NCI-H748 (cell line): ENCODE measurements at regions not wholly inside any gene's neighbourhood (a gene's known extent, or its start where the extent isn't known, plus 50 kb on each side); places are given as distances from the start of the nearest gene placed in this dataset.
"Not testable (repeated sequence)": the region's sequence is repeated elsewhere in the genome, so short reads cannot be mapped to it uniquely, and the experiment has no call there.

Source experiments
- DNase-seq: peaks from one replicate; lab custom pipeline; 2025; ENCODE audit not compliant: unreplicated experiment; lab: John Stamatoyannopoulos, UW

DNA sequence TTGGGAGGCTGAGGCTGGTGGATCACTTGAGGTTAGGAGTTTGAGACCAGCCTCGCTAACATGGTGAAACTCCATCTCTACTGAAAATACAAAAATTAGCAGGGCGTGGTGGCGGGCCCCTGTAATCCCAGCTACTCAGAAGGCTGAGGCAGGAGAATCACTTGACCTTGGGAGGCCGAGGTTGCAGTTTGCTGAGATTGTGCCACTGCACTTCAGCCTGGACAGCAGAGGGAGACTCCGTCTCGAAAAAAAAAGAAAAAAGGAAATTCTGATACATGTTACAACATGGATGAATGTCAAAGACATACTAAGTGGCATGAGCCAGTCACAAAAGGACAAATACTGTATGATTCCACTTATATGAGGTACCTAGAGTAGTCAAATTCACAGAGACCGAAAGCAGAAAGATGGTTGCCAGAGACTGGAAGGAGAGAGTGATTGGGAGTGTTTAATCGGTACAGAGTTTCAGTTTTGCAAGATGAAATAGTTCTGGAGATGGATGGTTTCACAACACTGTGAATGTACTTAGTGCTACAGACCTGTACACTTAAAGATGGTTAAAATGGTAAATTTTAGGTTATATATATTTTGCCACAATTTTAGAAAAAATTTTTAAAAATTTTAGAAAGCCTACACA, 92.3 kb downstream of the BLID start:
- no peak for DNase-seq

DNA sequence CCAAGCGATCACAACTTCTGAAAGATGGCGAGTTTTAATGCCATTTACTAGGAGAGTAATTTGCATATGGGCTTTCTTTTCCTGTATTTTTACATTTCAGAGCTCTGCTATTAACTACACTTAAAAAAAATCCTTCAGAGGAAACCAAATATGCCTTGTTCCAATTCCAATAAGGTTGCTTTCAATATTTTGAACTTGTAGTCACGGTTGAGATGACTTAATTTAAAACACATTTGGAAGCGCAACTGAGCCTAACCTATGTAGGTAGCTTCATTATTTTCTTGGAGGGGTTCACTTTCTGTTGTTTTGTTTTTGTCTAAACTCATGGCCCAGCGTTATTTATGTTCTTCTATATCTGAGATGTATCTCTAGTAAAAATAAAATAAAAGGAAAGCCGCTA, 93.4 kb downstream of the BLID start:
- no peak for DNase-seq

DNA sequence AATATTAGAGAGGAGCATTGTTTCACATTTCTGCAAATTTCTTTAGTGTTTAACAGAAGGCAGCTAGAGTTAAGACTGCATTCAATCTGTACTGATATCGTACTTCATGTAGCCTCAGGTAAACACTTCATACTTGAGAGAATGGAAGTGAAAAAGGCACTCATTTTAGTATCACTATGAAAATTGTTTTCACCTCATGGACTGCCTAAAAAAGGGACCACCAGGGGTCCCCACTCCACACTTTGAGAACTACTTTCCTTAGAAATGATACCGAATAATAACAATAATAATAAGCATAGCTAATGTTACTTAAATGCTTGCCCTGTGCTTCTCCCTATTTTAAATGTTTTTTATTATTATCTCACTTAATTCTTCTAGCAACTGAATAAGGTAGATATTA, 95.1 kb downstream of the BLID start:
- no peak for DNase-seq

DNA sequence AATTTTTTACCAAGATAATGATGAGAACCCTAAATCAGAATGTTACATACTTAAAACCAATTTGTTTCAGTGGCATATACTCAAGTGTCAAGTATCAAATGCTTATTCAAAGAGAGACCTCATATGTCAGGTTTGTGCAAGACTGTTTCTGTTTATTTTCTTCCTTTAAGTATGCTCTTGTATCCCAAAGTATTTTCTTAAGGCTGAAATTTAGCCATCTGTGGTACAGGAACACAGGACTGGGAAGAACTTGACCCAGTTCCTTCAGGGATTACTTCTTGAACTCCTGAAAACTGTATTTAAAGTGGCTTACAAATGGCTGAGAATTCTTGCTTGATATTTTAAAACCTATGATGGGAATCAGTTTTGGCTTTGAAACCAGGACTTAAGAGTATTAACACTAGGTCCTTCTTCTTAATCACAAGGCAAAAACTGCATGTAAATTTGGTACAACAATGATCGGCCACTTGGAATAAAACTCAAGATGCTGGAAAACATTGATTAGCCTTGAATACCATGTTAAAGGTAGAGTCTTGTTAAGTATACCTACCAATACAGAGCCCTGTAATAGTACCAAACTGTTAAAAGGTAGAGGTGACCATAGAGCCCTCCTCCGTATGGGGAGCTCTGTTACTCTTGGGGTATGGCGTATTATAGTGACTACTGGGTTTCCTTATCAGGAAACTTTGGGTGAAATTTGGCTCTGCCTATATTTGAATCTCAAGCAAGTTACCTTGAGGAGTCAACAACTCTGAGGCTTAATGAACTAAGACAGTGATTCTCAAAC, 95.9 kb downstream of the BLID start:
- DNase-seq = no peak

DNA sequence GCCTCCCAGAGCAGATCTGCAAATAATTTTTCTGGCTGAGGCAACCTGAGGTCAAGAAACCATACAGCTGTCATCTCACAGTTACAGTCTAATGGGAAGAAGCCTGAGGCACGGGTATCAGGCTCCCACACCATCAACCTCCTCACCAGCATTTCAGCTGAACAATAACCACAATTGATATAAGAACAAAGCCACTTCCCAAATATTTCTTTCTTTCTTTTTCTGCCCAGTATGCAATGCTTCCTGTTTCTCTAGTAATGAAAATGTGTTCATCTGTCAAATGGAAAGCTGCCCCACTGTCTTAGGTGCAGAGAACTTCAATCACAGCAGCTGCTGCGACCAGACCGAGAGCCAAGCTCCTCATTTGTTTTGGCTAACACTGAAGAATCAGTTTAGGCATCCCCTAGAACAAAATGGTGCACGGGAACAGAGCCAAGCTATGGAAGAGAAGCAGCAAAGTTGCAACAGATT, 108.4 kb downstream of the BLID start:
- no peak for DNase-seq

DNA sequence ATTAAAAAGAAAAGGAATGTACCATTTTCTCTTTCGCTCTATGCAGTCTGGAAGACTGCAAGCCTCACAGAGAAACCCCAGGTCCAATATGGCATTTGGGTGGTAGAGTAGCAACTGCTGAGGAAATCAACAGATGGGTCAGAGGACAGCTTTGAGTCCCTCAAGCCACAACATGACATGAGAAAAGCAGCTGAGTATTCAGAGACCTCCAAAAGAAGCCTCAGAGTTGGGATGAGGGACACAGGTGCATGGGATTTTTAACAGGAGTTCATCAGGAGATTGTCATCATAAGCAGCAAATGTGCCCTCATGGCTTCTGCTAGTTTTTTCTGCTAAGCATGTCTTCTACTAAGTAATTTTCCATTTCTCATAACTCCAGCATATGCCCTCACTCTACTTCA, 111.6 kb downstream of the BLID start:
- DNase-seq = no peak

- DNase-seq = no peak
Measured at GRCh38 chr11:122002926-122003325, 113.1 kb downstream of the BLID start.

DNA sequence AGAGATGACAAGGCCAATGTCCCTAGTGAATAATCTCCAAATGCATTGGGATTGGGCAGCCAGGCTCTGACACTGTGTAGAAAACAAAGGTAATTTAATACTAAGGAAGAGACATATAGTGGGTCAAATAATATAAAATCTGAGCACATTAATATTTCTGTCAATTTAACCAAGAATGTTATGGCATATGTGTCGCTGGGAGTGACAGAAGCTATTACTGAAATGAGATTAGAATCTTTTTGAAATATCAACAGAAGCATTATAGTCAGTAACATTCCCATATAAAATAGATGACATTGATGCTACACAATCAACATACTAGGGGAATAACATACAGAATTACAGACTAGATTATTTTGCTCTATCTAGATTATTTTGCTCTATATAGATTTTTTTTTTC, 114.0 kb downstream of the BLID start:
- no peak for DNase-seq

GRCh38 chr11:121999651-122000050, 116.4 kb downstream of the BLID start:
- DNase-seq = no peak

GRCh38 chr11:121996574-121996973, 119.4 kb downstream of the BLID start:
- DNase-seq = no peak

- no peak for DNase-seq
Measured at GRCh38 chr11:121983901-121984300, 132.1 kb downstream of the BLID start.

- not testable (repeated sequence) for DNase-seq
Measured at GRCh38 chr11:121977914-121978313, 138.1 kb downstream of the BLID start.

DNA sequence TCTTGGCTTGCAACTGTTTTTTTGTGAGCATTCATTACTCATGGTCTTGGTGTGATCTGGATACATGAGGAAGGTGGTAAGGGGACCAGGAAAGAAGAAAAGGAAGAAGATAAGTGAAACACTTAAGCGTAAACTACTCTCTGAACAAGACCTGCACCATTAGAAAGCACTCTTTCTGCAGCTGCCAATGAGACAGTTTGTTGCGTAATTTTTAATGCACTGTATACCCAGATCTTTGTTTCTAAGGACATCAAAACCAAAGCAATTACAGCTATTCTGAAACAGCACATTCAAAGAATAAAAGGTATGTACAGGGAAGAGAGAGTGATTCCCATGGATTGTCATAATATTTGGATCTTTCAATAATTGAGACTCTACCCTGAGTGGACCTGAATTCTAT, 147.4 kb downstream of the BLID start:
- DNase-seq = no peak

GRCh38 chr11:121967131-121967704, 148.8 kb downstream of the BLID start:
- no peak for DNase-seq

DNA sequence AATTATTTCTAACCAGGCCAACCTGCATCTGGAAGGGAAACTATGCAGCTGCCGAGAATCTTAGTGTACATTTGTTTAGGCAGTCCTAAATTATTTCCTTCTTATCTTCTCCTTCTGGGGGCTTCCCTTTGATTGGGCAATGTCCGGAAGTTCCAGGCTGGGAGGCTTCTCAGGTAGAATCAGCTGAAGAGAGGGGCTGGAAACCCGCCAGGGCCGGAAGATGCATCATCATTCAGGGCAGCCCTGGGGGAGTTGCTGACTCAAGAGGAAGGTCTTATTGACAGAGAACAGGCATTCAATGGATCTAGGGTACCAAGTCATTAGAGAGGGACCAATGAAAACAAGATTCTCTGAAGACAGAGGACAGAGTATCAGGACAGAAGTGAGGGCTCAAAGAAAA, 150.7 kb downstream of the BLID start:
- no peak for DNase-seq

DNA sequence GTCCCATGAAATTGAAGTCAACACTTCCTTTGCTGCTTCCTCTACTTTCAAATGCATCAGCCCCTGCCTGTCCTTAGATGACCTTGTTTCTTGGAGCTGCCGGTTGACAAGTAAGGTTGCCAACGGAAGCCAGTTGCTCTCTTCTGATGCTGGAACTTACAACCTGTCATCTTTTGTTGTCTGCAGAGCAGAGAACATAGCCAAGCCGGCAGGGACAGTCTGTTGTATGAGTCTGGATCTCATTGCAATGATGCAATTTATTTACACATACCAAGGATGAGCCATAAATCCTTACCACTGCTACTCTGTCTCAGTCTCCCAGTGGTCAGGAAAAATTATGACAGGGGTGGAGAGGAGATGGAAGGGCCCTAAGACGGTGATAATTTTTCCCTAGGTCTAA, 151.4 kb downstream of the BLID start:
- DNase-seq = no peak

DNA sequence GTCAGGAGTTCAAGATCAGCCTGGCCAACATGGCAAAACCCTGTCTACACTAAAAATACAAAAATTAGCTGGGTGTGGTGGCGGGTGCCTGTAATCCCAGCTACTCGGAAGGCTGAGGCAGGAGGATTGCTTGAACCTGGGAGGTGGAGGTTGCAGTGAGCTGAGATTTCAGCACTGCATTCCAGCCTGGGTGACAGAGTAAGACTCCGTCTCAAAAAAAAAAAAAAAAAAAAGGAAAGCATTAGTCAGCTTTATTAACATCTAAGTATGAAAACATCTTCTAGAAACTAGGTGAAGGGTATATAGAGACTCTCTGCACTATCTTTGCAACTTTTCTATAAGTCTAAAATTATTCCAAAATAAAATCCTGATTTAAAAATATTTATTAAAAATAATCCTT, 152.2 kb downstream of the BLID start:
- DNase-seq = not testable (repeated sequence)

- DNase-seq = no peak
Measured at GRCh38 chr11:121961321-121961801, 154.7 kb downstream of the BLID start.

- DNase-seq = no peak
Measured at GRCh38 chr11:121958971-121959325, 157.1 kb downstream of the BLID start.

GRCh38 chr11:121958323-121958970, 157.6 kb downstream of the BLID start:
- DNase-seq = no peak

GRCh38 chr11:121953122-121953521, 162.9 kb downstream of the BLID start:
- no peak for DNase-seq

GRCh38 chr11:121950160-121950559, 165.9 kb downstream of the BLID start:
- no peak for DNase-seq
